ENCODE measurements at regions not wholly inside any gene's neighbourhood (a gene's known extent, or its start where the extent isn't known, plus 50 kb on each side); places are given as distances from the start of the nearest gene placed in this dataset.
"Not testable (repeated sequence)": the region's sequence is repeated elsewhere in the genome, so short reads cannot be mapped to it uniquely, and the experiment has no call there.

DNA sequence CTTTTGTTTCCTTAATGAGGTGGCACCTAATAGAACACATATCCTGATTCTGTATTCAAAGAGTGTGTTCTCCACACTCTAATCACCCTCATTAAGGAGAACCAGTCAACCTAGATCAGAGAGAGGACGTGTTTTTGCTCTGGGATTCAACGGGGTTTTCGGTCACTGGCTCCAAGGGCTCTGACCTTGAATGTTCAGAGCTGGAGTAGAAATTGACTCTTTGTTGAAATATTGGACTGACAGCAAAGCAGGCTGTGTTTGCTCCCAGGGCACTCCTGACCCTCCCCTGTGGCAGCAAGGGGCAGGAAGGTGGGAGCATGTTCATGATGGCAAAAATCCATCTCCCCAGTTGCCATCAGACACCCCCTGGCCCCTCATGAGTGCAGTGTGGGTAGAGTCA, 1193.0 kb downstream of the AACS start:
- no peak for DNase-seq (ENCODE audit: low read depth in 2 of 2)

DNA sequence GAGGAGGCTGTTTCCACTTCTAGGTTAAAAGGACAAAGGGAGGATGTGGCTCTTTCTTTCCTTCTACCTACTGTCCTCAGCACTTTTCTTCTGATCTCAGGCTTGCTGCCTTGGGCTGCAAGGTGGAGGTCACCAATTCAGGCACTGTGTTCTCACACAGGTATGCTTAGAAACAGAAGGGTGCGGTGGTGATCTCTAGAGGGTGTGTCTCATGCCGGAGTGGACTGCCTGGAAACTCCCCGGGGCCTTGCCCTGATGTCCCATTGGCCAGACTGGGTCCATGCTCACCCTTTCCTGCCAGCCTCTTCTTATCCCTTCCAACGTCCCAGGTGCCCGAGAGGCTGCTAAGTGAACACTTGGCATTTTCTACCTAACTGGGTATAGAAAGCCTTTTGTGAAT, 1197.6 kb downstream of the AACS start:
- DNase-seq (ENCODE audit: low read depth in 2 of 2) = no peak

DNA sequence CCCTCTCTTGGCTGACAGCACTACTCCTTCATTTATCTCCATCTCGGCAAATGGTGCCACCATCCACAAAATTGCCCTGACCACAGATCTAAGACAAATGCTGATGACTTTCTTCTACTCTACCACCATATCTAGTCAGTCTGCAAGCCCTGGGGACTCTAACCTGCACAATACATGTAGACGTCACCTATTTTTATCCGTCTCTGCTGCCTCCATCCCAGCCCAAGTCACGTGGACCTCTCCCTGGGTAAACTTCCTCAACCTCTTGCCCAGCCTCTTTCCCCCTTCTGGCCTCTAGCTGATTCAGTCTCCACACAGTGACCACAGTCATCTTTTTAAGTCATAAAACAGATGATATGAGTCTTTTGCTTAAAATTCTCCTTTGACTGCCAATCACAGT, 1203.0 kb downstream of the AACS start:
- DNase-seq (ENCODE audit: low read depth in 2 of 2) = no peak

DNA sequence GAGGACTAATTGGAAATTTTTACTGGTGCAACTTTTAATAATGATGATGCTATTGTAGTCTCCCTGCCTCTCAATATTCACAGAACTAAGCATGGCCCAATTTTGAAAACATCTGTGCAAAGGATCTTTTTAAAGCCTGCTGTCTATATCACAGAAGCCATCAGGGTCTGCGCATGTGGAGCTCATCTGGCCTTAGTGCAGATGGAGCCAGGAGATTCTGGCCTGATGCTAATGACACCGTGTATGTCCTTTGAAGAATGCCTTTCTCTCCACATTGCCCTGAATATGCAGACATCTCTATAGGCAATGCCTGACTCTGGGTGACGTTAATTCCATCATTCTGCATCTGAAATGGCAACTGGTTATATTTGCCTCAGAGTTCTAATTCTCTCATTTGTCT, 1205.9 kb downstream of the AACS start:
- no peak for DNase-seq (ENCODE audit: low read depth in 2 of 2)

DNA sequence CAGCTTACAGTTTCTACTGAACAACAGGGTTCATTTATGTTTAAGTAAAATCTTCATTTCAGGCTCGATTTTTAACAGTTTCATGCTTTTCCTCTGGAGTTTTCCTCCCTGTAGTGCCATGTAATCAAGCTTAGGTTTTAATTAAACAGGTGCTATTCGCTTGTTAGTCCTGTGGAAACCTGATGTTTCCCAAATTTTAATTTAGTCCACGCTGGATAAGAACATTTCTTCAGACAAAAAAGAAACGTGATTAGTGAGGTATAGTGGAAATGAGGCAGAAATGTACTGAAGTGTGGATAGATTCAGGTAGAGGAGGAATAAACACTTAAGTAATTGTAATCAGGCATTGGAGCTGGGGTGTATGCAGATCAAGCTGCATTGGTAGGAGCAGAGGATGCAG, 1217.5 kb downstream of the AACS start:
- no peak for DNase-seq (ENCODE audit: low read depth in 2 of 2)

DNA sequence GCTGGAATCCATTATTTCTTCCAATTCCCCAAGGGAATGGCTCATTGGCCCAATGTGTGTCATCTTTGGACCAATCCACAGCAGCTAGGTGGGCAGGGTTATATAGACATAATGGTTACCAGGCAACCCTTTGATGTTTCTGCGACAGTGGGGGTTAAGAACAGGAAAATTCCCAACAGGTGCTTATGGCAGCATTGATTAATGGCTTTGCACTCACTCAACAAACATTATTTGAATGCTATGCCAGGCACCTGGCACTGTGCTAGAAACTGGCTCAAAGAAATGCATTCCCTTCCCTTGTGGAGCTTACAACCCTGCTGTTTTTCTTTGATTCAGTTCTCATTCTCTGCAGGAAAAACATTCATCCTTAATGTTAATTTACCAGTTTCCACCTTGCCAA, 1221.0 kb downstream of the AACS start:
- no peak for DNase-seq (ENCODE audit: low read depth in 2 of 2)

DNA sequence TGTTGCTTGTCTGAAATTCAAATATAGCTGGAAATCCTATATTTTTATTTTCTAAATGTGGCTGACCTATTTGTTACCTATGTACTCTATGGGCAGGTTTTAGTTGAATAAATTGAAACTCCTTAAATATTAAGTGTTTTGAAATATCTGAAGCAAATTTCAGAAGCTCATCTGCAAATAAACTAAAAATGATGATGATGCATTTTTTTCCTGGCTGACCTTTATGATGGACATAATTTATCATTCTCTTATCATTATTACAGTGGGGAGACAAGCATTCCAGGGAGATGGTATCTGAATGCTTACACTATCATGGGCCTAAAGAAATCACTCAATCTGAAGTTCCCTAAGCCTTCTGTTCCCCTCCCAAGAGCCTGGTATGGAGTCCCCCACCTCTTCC, 1225.2 kb downstream of the AACS start:
- no peak for DNase-seq (ENCODE audit: low read depth in 2 of 2)

DNA sequence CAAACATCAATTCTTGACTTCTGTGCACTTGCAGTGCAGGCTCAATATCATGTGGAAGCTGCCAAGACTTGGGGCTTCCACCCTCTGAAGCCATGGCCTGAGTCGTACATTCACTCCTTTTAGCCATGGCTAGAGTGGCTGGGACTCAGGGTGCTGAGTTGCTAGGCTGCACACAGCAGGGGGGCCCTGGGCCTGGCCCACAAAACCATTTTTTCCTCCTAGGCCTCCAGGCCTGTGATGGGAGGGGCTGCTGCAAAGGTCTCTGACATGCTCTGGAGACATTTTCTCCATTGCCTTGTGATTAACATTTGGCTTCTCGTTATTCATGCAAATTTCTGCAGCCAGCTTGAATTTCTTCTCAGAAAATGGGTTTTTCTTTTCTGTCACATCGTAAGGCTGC, 1226.8 kb downstream of the AACS start:
- DNase-seq (ENCODE audit: low read depth in 2 of 2) = not testable (repeated sequence)

DNA sequence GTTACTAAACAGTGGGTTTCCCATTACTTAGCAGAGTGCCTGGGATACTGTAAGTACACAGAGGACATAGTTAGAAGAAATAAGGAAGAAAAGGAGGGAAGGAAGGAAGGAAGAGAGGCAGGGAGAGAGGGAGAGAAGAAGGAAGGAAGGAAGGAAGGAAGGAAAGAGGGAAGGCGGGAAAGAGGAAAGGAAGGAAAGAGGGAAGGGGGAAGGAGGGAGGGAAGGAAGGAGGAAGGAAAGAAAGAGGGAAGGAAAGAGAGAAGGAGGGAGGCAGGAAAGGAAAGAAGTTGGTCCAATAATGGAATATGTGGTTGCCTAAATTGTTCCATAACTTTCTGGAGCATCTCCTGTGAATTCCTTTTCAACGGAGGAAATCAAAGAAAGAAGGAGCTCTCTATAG, 1230.4 kb downstream of the AACS start:
- DNase-seq (ENCODE audit: low read depth in 2 of 2) = no peak

DNA sequence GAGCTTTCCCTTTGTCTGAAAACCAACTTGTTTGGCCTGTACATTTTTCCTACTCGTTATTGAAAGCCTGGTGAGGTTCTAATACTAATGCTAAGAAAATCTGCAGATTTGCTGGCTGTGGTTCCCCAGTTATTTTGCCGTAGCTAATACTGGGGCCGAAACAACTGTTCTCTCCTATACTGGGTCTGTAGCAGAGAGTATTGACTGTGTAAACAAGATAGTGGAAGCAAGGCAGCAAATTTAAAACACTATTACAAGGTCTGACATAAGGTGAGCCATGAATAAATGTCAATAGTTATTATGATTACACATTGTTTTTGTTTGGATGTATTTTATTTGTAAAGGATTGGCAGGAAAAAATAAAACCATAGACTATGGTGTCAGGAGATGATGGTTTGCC, 1244.0 kb downstream of the AACS start:
- DNase-seq (ENCODE audit: low read depth in 2 of 2) = no peak

DNA sequence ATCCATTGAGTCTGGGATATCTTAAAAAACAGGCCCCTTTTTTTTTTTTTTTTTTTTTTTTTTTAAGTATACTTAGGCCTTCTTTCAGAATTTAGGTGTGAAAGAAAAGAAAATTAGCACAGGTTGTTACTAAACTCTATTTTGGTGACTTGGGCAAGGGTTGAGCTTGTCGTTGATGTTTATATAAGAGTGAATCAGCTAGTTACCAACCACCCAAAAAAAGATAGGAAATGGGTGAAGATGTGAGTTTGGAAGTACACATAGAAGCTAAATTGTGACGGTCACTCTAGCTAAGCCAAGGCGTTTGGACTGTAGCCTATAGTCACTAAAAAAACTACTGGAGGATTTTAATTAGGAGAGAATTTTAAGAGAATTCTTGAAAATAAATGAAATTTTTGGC, 1247.2 kb downstream of the AACS start:
- DNase-seq (ENCODE audit: low read depth in 2 of 2) = no peak

DNA sequence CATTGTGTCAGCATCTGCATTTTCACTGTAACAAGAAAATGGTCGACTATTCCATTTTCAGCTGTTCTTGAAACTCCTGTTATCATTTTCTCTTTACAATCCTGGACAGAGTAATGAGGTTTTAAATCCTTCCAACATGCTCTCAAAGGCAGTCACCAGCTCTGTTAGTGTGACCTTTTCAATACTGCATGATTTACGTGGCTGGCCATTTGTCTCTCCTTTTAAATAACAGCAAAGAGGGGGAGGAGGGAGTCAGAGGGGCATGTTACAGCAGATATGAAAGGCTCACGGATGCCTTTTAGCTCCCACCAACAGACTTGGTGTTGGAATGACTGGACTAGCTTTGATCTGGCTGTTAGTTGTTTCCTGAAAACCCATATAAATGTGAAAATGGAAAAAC, 1251.2 kb downstream of the AACS start:
- no peak for DNase-seq (ENCODE audit: low read depth in 2 of 2)

DNA sequence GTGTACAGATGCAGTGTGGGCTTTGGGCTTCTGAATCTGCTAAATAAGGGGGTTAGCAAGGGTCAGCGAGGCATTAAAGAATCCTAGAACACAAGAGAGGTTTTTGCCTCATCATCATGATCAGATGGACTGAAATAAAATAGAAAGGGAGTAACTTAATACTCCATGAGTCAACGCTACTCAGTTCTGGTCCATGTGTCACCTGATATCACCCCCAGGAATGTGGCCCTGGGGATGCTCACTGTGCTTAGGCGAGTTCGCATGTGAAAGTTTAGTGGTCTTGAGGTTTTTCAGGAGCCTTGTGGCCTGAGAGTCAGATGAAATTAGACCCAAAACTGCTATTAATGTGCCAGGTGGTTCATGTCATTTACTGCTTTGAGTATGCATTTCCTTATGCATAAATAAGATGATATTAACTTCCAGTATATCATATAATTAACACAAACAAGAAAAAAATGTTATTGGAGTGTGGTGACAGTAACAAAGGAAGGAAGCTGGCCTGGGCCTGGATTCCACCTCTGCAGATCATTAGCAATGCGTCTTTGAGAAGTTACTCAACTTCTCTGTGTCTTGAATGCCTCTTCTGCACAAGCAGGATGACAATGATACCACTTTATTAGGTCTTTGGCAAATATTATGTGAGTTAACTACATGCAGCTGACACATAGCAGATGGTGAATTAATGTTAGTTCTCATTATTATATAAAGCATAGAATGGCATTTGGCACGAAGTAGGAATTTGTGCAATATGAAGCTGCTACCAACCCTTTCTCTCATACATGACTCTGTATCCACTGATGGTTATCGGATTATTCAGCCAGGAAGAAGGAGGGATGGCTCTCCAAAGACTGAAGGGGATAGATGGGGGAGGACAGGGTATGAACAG, 1272.6 kb downstream of the AACS start:
- no peak for DNase-seq (ENCODE audit: low read depth in 2 of 2)

DNA sequence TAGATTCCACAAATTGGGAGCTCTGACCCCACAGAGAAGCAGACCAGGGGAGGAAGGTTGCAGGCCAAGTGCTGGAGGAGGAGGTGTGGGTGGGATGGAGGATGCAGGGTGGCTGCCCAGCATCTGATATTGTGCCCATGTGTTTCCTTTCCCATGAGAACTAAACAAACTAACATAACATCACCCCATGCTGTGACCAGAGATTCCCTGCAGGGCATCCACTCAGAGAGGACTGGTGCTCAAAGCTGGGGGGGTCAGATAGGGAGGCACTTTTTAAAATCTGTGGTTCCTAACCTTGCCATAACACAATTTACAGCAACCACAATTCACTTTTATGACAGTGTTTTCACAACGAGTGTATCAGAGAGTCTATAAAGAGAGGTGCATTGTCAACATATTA, 1277.6 kb downstream of the AACS start:
- DNase-seq (ENCODE audit: low read depth in 2 of 2) = no peak

DNA sequence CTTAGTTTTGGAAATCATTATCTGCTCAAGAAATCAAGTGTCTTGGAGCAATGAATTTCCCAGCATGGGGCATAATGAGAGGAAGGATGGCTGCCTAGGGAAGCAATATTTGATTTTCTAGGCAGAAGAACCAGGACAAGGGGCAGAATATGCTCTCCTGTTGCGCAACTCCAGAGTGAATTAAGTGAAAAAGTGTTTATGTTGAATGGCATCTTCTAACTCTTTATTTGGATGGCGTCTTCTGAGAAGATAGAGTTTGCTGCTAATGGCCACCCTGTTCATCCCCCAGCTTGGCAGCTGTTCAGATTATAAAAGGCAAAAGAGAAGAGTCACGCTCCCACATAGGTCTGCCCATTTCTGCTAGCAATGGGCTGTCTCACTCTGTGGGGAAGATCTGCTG, 1278.1 kb downstream of the AACS start:
- no peak for DNase-seq (ENCODE audit: low read depth in 2 of 2)

DNA sequence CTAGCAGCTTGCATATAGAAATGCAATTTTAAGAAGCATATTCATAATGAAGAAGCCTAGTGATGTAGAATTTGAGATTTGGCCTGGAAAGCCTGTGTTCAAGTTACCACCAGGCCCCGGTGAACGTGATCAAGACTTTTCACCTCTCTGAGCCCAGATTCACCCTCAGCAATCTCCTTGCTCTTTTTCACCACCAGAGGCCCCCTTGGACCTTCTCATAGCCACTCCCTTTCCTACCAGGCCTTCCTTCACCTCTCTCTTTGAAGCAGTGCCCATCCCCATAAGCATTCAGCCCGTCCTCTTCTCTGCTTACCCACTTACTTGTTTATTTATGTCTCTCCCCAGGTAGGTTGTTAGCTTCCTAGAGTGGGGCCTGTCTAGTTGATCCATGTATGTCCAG, 1280.9 kb downstream of the AACS start:
- DNase-seq (ENCODE audit: low read depth in 2 of 2) = no peak

DNA sequence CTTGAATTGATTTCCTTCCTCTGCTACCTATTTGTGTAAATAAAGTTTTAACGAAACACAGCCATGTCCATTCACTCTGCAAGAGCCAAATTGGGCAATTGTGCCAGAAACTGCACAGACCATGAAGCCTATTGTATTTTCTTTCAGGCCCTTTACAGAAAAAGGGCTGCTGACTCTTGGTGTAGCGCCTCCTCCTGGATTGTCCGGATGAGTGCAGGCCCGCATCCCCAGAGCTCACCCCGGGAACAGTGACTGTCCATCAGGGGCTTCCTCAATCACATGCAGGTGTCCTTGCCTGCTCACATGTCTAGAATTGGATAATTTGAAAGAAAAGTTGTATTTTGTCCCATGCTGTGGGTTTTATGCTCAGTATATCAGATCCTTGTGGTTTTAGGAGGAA, 1282.2 kb downstream of the AACS start:
- DNase-seq (ENCODE audit: low read depth in 2 of 2) = no peak

DNA sequence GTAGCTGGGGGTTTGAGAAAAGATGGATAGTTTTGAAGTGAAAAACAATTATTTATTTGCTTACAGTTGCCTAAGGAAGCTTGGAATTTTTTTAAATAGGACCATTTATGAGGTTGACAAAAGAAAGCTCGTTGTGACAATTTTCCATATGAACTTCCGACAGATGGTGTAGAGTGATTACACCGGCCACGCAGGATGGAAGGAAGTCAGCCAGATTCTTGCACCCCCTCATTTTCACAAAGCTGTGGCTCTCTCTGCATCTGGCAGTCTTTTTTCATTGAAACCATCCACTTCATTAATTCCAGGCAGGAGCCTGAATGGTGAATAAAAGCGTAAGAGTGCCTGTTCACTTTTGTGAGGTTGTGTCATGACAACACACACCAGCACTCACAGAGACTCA, 1284.1 kb downstream of the AACS start:
- no peak for DNase-seq (ENCODE audit: low read depth in 2 of 2)

DNA sequence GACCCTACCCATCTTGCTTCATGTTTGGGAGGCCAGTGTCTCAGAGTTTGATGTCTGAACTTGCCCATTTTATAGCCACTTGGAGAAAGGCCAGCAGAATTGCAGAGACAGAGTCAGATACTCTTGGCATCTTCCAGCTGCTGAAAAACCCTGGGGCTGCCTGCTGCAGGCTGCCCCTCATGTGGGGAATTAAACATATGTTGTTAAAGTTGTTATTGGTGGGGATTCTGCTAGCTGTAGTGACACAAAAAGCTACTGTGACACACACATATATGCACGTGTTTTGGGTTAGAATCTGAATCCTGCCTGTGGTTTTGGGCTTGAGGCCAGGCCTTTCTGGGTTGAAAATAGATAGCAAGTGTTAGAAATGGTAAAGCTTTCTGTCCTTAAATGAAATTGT, 1288.4 kb downstream of the AACS start:
- no peak for DNase-seq (ENCODE audit: low read depth in 2 of 2)

DNA sequence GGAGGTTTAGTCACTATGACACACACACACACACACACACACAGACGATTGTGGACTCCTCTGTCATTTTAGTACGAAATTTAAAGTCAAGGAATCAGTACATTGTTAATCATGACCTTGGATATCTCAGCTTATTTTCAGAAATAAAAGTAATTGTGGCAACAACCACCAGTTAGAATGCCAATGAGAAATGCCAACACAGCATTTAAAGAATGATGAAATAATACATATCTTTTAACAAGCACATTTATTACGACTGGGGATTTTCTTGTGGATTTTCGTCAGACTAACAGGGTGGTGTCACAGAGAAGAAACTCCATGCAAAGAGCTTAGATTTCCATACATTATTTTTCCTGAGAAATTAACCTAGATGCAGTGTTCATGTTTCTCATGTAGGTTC, 1289.4 kb downstream of the AACS start:
- no peak for DNase-seq (ENCODE audit: low read depth in 2 of 2)

DNA sequence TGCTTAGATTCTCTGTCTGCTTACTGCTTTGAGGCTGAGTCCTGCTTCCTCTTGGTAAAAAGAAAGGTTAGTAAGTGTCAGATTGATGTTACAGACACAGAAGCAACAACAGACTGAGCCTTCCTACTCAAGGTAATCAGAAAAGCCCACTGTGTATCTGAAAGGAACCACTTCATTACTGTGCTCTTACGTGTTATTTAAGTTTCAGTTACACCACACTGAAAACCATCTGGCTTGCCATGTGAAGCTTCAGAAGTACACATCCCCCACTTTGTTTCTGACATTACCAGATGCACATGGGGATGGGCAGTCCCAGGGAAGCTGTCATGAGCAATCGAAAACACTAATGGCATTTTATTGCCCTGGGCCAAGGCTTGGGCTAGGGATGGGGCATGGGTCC, 1290.1 kb downstream of the AACS start:
- DNase-seq (ENCODE audit: low read depth in 2 of 2) = no peak

DNA sequence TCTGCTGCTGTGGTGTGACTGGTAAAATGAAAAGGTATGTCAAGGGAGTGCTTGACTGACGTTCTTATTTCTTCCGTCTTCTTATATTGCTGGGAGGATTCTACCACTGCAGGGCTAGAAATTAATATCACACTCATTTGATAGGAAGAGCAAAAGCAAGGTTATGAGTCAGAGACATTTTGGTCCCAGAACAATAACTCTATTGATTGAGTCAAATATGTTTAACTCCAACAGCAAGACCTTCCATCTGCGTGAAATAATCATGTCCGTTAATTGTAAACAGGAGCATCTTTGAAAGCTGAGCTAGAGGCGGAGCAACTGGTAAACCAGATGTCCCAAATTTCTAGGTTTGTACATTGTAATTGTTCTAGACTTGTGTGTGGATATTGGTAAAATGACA, 1293.6 kb downstream of the AACS start:
- no peak for DNase-seq (ENCODE audit: low read depth in 2 of 2)

DNA sequence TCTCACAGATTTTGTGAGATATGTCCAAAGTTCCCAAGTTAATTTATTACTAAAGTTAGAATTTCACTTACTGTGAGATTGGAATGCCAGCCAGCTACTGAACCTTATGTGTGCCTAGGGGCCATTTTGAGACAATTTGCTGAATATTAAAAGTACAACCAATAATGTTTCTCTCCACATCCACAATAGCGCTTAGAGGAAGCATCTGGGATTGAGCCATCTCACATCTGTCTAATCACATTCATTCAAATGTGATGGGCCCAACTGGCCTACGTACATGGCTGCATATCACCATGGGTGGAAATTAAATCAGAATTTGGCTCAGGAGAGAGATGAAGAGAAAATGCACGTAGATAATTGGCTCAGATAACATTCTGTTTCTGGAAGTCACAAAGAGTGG, 1294.0 kb downstream of the AACS start:
- no peak for DNase-seq (ENCODE audit: low read depth in 2 of 2)

DNA sequence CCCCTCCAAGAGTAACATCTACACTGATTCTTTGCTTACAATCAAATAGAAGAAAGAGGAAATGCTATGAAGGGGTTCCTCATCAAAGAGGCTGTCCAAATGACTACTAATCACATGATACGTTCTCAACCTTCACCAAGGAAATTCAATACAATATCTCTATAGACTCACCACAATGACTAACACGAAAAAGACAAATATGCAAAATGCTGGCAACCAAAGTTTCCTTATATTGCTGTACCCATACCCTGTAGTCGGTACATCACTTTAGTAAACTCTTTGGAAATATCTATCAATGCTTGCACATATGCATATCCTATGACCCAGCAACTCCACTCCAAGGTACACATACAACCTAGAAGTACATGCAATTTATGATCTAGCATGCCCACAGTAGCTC, 1296.6 kb downstream of the AACS start:
- no peak for DNase-seq (ENCODE audit: low read depth in 2 of 2)

All from stimulated activated CD8-positive, alpha-beta memory T cell treated with anti-CD3 and anti-CD28 coated beads, Interleukin-2, amount 100 ng/mL, for 48 hours (primary cell).